GM12865 (cell line): ENCODE measurements at regions not wholly inside any gene's neighbourhood (a gene's known extent, or its start where the extent isn't known, plus 50 kb on each side); places are given as distances from the start of the nearest gene placed in this dataset.

ENCODE experiments used
- DNase-seq: peaks from one replicate; pipeline ENCODE4 v3.0.0; 2010; ENCODE audit warnings: low read depth
- H3K4me3 ChIP-seq: 2 replicates; pipeline ENCODE4 v1.5.1; 2011; ENCODE audit warnings: mild to moderate bottlenecking, low read depth, low read length, control low read depth
- CTCF ChIP-seq: IDR thresholded peaks from 2 replicates; pipeline ENCODE4 v1.5.1; 2011; ENCODE audit warnings: low read length, control low read depth, low read depth, inconsistent platforms; ENCODE audit not compliant: insufficient read depth; ENCODE audit errors: missing control alignments

- DNase-seq = no peak
- no peak overlapping the region for H3K4me3 ChIP-seq
- no peak for TF ChIP-seq CTCF
These were observed 864.3 kb upstream of the AGA start for GRCh38 chr4:178306565-178306964.

- H3K4me3 ChIP-seq = no peak overlapping the region
- DNase-seq = no peak
- no peak for TF ChIP-seq CTCF
These were observed 867.7 kb upstream of the AGA start for GRCh38 chr4:178309890-178310289.

- TF ChIP-seq CTCF = no peak
- no peak for DNase-seq
These were observed 869.8 kb upstream of the AGA start for GRCh38 chr4:178311997-178312396.

GRCh38 chr4:178314287-178314686, 872.0 kb upstream of the AGA start:
- DNase-seq = no peak
- TF ChIP-seq CTCF = no peak
- no peak overlapping the region for H3K4me3 ChIP-seq

More at GRCh38 chr4:178311997-178312396, 869.8 kb upstream of the AGA start:
- H3K4me3 ChIP-seq = no peak overlapping the region

- H3K4me3 ChIP-seq = no peak overlapping the region
- no peak for TF ChIP-seq CTCF
- DNase-seq = no peak
These were observed 874.0 kb upstream of the AGA start for GRCh38 chr4:178316211-178316610.

GRCh38 chr4:178320003-178320402, 877.8 kb upstream of the AGA start:
- no peak for TF ChIP-seq CTCF
- no peak overlapping the region for H3K4me3 ChIP-seq
- DNase-seq = no peak

- no peak for DNase-seq
- no peak overlapping the region for H3K4me3 ChIP-seq
- TF ChIP-seq CTCF = no peak
These were observed 880.4 kb upstream of the AGA start for GRCh38 chr4:178322524-178323183.
